Omental fat pad (tissue), 3 donors: ENCODE measurements at regions not wholly inside any gene's neighbourhood (a gene's known extent, or its start where the extent isn't known, plus 50 kb on each side); places are given as distances from the start of the nearest gene placed in this dataset.
"Not testable (repeated sequence)": the region's sequence is repeated elsewhere in the genome, so short reads cannot be mapped to it uniquely, and the experiment has no call there.

ENCODE experiments used
- ATAC-seq: fragments of 150-250 bp; one replicate; pipeline ENCODE4 v1.9.1; 2016; ENCODE audit warnings: mild to moderate bottlenecking, moderate library complexity; ENCODE audit not compliant: low FRiP score
- DNase-seq: peaks from one replicate; pipeline ENCODE4 v3.0.0-alpha.2; 2019; ENCODE audit warnings: low spot score
- TF ChIP-seq, protein P1 (sequence below), 3 donors: fragments of 450-650 bp; IDR thresholded peaks; one replicate each; pipeline ENCODE4 v1.5.1; 2016 to 2017; ENCODE audit warnings: antibody characterized with exemption in 3 of 3, mild to moderate bottlenecking in 3 of 3, moderate library complexity in 2 of 3

GRCh38 chr11:23903044-23903704, 593.7 kb upstream of the LUZP2 start:
- ATAC-seq: peak; percentile 37
- no peak for DNase-seq
- TF ChIP-seq, protein P1, sequence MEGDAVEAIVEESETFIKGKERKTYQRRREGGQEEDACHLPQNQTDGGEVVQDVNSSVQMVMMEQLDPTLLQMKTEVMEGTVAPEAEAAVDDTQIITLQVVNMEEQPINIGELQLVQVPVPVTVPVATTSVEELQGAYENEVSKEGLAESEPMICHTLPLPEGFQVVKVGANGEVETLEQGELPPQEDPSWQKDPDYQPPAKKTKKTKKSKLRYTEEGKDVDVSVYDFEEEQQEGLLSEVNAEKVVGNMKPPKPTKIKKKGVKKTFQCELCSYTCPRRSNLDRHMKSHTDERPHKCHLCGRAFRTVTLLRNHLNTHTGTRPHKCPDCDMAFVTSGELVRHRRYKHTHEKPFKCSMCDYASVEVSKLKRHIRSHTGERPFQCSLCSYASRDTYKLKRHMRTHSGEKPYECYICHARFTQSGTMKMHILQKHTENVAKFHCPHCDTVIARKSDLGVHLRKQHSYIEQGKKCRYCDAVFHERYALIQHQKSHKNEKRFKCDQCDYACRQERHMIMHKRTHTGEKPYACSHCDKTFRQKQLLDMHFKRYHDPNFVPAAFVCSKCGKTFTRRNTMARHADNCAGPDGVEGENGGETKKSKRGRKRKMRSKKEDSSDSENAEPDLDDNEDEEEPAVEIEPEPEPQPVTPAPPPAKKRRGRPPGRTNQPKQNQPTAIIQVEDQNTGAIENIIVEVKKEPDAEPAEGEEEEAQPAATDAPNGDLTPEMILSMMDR (IDR thresholded peaks at IDR 0.05): no peak

DNA sequence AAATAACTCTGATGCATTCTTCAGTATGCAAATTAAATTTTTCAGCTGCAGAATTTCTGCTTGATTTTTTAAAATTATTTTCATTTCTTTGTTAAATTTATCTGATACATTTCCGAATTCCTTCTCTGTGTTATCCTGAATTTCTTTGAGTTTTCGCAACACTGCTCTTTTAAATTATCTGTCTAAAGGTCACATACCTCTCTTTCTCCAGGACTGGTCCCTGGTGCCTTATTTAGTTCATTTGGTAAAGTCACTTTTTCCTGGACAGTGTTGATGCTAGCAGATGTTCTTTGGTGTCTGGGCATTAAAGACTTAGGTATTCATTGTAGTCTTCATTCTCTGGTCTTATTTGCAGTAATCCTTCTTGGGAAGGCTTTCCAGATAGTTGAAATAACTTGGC, 577.4 kb upstream of the LUZP2 start:
- no peak for ATAC-seq
- TF ChIP-seq, protein P1 (IDR thresholded peaks at IDR 0.05): no peak
- no peak for DNase-seq

DNA sequence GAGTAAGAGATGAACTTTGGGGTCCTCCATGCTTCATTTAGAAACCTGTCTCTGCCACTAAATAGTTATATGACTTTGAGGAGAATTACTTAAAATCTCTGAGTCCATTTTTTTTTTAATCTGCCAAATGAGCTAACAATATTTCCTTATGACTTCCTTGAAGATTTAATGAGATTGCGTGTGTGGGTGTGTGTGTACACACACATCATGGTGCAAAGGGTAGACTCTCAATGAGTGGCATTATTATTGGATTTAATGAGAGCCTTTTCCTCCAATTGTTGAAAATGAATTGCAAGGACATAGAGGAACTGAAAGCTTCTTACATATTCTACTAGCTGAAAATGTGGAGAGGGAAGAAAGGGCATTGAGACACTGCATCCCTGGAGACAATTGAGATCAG, 573.5 kb upstream of the LUZP2 start:
- ATAC-seq: no peak

GRCh38 chr11:23924226-23924625, 572.6 kb upstream of the LUZP2 start:
- DNase-seq (no peak), ATAC-seq (no peak)
- TF ChIP-seq, protein P1 (IDR thresholded peaks at IDR 0.05): no peak

More for the DNA sequence above, 573.5 kb upstream of the LUZP2 start:
- no peak for DNase-seq
- TF ChIP-seq, protein P1 (IDR thresholded peaks at IDR 0.05): no peak

GRCh38 chr11:23931443-23931842, 565.4 kb upstream of the LUZP2 start:
- DNase-seq (no peak), ATAC-seq (no peak)
- TF ChIP-seq, protein P1 (IDR thresholded peaks at IDR 0.05): no peak

DNA sequence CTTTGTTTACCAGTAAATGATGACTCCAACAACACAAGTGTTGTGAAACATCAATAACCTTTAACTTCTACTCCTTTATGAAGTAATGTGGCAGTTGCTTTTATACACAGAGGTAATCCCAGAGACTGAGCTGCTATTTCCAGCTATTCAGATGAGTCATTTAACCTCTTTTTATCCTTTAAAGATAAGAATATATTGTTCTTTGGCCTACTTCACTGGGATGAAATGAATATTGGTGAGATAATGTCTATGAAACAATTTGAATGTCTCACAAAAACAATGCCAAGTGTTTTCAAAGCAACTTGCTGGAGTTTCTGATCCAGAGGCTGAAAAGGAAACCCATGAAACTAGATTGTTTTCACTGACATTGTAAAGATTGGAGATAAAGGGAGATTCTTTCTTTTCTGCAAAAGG, 564.4 kb upstream of the LUZP2 start:
- TF ChIP-seq, protein P1 (IDR thresholded peaks at IDR 0.05): no peak
- DNase-seq (no peak), ATAC-seq (no peak)

- TF ChIP-seq, protein P1 (IDR thresholded peaks at IDR 0.05): no peak
- ATAC-seq (no peak), DNase-seq (no peak)
These were observed 563.1 kb upstream of the LUZP2 start for GRCh38 chr11:23933721-23934120.

DNA sequence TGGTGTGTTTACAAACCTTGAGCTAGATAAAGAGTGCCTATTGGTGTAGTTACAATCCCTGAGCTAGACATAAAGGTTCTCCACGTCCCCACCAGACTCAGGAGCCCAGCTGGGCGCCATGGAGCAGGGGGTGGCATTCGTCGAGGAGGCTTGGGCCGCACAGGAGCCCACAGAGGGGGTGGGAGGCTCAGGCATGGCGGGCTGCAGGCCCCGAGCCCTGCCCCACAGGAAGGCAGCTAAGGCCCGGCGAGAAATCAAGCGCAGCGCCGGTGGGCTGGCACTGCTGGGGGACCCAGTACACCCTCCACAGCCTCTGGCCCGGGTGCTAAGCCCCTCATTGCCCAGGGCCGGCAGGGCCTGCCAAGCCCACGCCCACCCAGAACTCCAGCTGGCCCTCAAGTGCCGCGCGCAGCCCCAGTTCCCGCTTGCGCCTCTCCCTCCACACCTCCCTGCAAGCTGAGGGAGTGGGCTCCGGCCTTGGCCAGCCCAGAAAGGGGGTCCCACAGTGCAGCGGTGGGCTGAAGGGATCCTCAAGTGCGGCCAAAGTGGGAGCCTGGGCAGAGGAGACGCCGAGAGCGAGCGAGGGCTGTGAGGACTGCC, 562.1 kb upstream of the LUZP2 start:
- DNase-seq, ATAC-seq: not testable (repeated sequence)

DNA sequence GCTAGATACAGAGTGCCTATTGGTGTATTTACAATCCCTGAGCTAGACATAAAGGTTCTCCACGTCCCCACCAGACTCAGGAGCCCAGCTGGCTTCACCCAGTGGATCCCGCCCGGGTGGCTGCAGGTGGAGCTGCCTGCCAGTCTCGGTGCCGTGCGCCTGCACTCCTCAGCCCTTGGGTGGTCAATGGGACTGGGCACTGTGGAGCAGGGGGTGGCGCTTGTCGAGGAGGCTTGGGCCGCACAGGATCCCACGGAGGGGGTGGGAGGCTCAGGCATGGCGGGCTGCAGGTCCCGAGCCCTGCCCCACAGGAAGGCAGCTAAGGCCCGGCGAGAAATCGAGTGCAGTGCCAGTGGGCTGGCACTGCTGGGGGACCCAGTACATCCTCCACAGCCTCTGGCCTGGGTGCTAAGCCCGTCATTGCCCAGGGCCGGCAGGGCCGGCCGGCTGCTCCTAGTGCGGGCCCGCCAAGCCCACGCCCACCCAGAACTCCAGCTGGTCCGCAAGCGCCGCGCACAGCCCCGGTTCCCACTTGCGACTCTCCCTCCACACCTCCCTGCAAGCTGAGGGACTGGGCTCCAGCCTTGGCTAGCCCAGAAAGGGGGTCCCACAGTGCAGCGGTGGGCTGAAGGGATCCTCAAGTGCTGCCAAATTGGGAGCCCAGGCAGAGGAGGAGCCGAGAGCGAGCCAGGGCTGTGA, 554.6 kb upstream of the LUZP2 start:
- not testable (repeated sequence) for DNase-seq, ATAC-seq
